Trophoblast cell (in vitro differentiated cells and primary cell): ENCODE measurements at regions not wholly inside any gene's neighbourhood (a gene's known extent, or its start where the extent isn't known, plus 50 kb on each side); places are given as distances from the start of the nearest gene placed in this dataset.

Experiments
- DNase-seq, 2 donors: peaks; one replicate each; pipeline ENCODE4 v3.0.0-alpha.2; 2016
- H2AFZ ChIP-seq: 2 replicates; pipeline ENCODE4 v1.6.1; 2013; ENCODE audit warnings: low read length, moderate library complexity, mild to moderate bottlenecking; ENCODE audit not compliant: insufficient read depth, poor library complexity
- H2AK5ac ChIP-seq: 2 replicates; pipeline ENCODE4 v1.6.1; 2013; ENCODE audit warnings: mild to moderate bottlenecking, low read length
- H2BK120ac ChIP-seq: 2 replicates; pipeline ENCODE4 v1.6.1; 2013; ENCODE audit warnings: low read length, mild to moderate bottlenecking, moderate library complexity; ENCODE audit not compliant: insufficient read depth, poor library complexity
- H2BK12ac ChIP-seq: 2 replicates; pipeline ENCODE4 v1.6.1; 2013; ENCODE audit warnings: mild to moderate bottlenecking, low read length, moderate library complexity
- H2BK5ac ChIP-seq: 2 replicates; pipeline ENCODE4 v1.6.1; 2013; ENCODE audit warnings: low read length, low read depth, moderate library complexity, mild to moderate bottlenecking; ENCODE audit not compliant: poor library complexity
- H3K14ac ChIP-seq: 2 replicates; pipeline ENCODE4 v1.6.1; 2013; ENCODE audit warnings: mild to moderate bottlenecking, low read length
- H3K18ac ChIP-seq: 2 replicates; pipeline ENCODE4 v1.6.1; 2013; ENCODE audit warnings: mild to moderate bottlenecking, low read length
- H3K23ac ChIP-seq: 2 replicates; pipeline ENCODE4 v1.6.1; 2013; ENCODE audit warnings: low read length
- H3K27ac ChIP-seq: 2 replicates; pipeline ENCODE4 v1.5.1; 2013; ENCODE audit warnings: low read depth, mild to moderate bottlenecking, inconsistent platforms, low read length, moderate library complexity
- H3K27me3 ChIP-seq: 2 replicates; pipeline ENCODE4 v1.6.1; 2013; ENCODE audit warnings: inconsistent platforms, mild to moderate bottlenecking, low read length, moderate library complexity; ENCODE audit not compliant: insufficient read depth
- H3K36me3 ChIP-seq, 2 experiments: 1 replicate in 1 of 2; 2 replicates in 1 of 2; pipeline ENCODE4 v1.6.1; 2013; ENCODE audit warnings: low read length in 2 of 2, mild to moderate bottlenecking in 2 of 2, moderate library complexity in 1 of 2; ENCODE audit not compliant: insufficient read depth in 2 of 2, control insufficient read depth in 1 of 2
- H3K4ac ChIP-seq: 2 replicates; pipeline ENCODE4 v1.6.1; 2013; ENCODE audit warnings: low read depth, mild to moderate bottlenecking, low read length, moderate library complexity
- H3K4me1 ChIP-seq, 2 experiments: 1 replicate in 1 of 2; 2 replicates in 1 of 2; pipeline ENCODE4 v1.6.1; 2013; ENCODE audit warnings: low read length in 2 of 2, mild to moderate bottlenecking in 2 of 2, moderate library complexity in 1 of 2; ENCODE audit not compliant: insufficient read depth in 2 of 2, control insufficient read depth in 1 of 2
- H3K4me2 ChIP-seq: 2 replicates; pipeline ENCODE4 v1.6.1; 2013; ENCODE audit warnings: inconsistent platforms, mild to moderate bottlenecking, low read length, moderate library complexity
- H3K4me3 ChIP-seq: 2 replicates; pipeline ENCODE4 v1.5.1; 2013; ENCODE audit warnings: mild to moderate bottlenecking, low read depth, low read length, inconsistent platforms
- H3K79me1 ChIP-seq: one replicate; pipeline ENCODE4 v1.6.1; 2013; ENCODE audit warnings: low read length
- H3K79me2 ChIP-seq: 2 replicates; pipeline ENCODE4 v1.6.1; 2013; ENCODE audit warnings: low read length, mild to moderate bottlenecking; ENCODE audit not compliant: control insufficient read depth, insufficient read depth, poor library complexity
- H3K9ac ChIP-seq: 2 replicates; pipeline ENCODE4 v1.6.1; 2013; ENCODE audit warnings: mild to moderate bottlenecking, low read length
- H3K9me3 ChIP-seq: 2 replicates; pipeline ENCODE4 v1.6.1; 2013; ENCODE audit warnings: low read depth, mild to moderate bottlenecking, control low read depth, inconsistent platforms, low read length; ENCODE audit not compliant: insufficient read depth
- H4K12ac ChIP-seq: 2 replicates; pipeline ENCODE4 v1.6.1; 2013; ENCODE audit warnings: low read depth, mild to moderate bottlenecking, low read length, moderate library complexity
- H4K8ac ChIP-seq: 2 replicates; pipeline ENCODE4 v1.6.1; 2013; ENCODE audit warnings: low read depth, mild to moderate bottlenecking, low read length, moderate library complexity
- H4K91ac ChIP-seq: one replicate; pipeline ENCODE4 v1.6.1; 2013; ENCODE audit warnings: low read depth, mild to moderate bottlenecking, low read length, moderate library complexity
- WGBS: extraction: QIAGEN DNeasy Blood & Tissue Kit; methylation state at CpG from one replicate; pipeline ENCODE4 v1.1.7; 2013; ENCODE audit warnings: missing lambda C conversion rate; ENCODE audit not compliant: insufficient read length, insufficient coverage; ENCODE audit errors: extremely low coverage; 5-methylcytosine and 5-hydroxymethylcytosine counted together

DNA sequence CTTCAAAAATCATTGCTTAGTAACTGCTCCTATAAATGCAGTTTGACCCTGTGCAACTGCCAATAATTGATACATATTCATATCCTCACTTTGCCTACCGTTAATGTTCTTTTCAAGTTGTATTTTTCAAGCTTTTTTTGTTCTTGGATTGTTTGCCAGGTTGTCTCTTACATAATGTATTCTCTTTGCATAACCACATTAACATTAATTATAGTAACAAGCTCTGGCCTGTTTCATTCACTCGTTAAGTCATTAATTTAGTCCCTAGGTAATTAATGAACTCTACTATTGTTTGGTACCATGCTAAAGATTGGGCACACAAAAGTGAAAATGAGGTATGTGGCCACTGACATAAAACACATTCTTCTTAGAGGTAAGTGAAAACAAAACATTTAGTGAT lies 1338.8 kb downstream of the NSUN3 start:
- no peak overlapping the region for H2BK120ac ChIP-seq
- no peak overlapping the region for H2AFZ ChIP-seq
- H3K36me3 ChIP-seq: no peaks in the 10 kb centered on the region
- no peak overlapping the region for H2AK5ac ChIP-seq
- H3K4me3 ChIP-seq: no peak overlapping the region
- H2BK12ac ChIP-seq: no peak overlapping the region
- no peak overlapping the region for H3K18ac ChIP-seq
- no peak overlapping the region for H4K12ac ChIP-seq
- H3K4ac ChIP-seq: no peak overlapping the region
- no peak overlapping the region for H3K27ac ChIP-seq
- H3K4me2 ChIP-seq: no peak overlapping the region
- no peak overlapping the region for H4K8ac ChIP-seq
- no peak overlapping the region for H4K91ac ChIP-seq
- WGBS: no CpG with 5 or more reads among the region's 2 CpGs
- H3K23ac ChIP-seq: no peak overlapping the region
- H3K79me2 ChIP-seq: no peaks in the 10 kb centered on the region
- no peak overlapping the region for H2BK5ac ChIP-seq
- no peak overlapping the region for H3K14ac ChIP-seq
- no peak overlapping the region for H3K9ac ChIP-seq
- H3K4me1 ChIP-seq: no peaks in the 10 kb centered on the region
- no peaks in the 10 kb centered on the region for H3K79me1 ChIP-seq
- H3K27me3 ChIP-seq: no peaks in the 10 kb centered on the region
- H3K9me3 ChIP-seq: no peaks in the 10 kb centered on the region
- no peak for DNase-seq

DNA sequence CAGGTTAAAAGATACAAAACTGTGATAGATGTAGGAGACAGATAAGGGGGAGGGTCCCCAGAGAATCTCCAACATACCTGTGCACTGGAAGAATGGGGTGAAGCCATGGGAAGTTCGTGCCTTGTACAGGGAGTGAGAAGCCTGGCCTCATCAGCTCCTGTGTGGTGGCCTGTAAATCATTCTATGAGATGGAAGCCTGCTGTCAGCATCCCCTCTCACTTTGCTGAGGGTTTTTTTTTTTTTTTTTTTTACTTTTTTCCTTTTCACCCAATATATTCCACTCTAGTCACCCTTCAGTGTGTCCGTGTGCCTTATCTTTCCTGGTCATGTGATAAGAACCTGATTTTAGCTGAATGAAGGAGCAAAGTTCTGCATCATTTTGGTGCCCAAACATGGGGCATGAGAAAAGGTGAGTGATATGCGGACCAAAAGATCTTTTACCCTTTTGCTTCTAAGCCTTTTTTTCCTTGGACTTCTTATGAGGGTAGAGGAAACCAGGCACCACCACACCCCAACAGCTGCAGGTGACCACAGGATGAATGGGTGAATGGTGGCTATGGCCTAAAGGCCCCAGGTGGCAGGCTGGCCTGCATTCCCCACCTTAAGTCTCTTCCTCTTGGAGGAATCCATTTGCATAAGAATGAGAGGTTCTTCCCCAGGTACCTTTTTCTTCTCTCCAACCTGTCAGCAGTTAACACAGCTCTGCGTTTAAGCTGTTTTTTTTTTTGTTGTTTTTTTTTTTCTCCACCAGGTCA lies 1345.0 kb downstream of the NSUN3 start:
- WGBS: no CpG with 5 or more reads among the region's 4 CpGs
- no peaks in the 10 kb centered on the region for H3K27me3 ChIP-seq
- no peak overlapping the region for H3K14ac ChIP-seq
- no peak overlapping the region for H2AK5ac ChIP-seq
- H3K4ac ChIP-seq: no peak overlapping the region
- H2BK12ac ChIP-seq: no peak overlapping the region
- peaks cover 2% of the 10 kb centered on the region for H3K79me1 ChIP-seq
- no peak overlapping the region for H4K12ac ChIP-seq
- no peak for DNase-seq
- H3K27ac ChIP-seq: peak overlapping the region; percentile 46
- no peaks in the 10 kb centered on the region for H3K36me3 ChIP-seq
- H4K91ac ChIP-seq: no peak overlapping the region
- H3K4me1 ChIP-seq: peaks cover 0 to 4% of the 10 kb centered on the region in 2 experiments
- H3K4me2 ChIP-seq: no peak overlapping the region
- no peaks in the 10 kb centered on the region for H3K9me3 ChIP-seq
- no peak overlapping the region for H3K4me3 ChIP-seq
- no peak overlapping the region for H4K8ac ChIP-seq
- no peak overlapping the region for H2BK120ac ChIP-seq
- no peaks in the 10 kb centered on the region for H3K79me2 ChIP-seq
- no peak overlapping the region for H3K18ac ChIP-seq
- H2AFZ ChIP-seq: no peak overlapping the region
- H3K23ac ChIP-seq: no peak overlapping the region
- no peak overlapping the region for H3K9ac ChIP-seq
- no peak overlapping the region for H2BK5ac ChIP-seq

DNA sequence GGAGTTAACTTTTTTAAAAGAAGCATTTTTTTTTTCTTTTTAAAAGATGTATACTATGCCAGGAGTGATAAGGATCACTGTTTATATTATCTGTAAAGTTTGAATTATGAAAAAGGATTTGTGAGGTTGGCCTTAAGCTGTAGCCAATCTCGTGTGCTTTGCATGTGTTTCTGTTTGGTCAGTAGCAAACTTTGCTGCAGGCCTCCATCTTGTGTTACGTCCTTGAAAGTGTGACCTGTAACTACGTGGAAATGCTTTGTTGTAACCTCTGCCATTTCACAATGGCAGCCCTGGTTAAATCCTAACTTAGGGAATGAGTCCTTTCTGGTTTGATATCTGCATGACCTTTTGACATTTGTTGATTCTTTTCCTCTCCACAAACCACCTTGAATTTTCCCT lies 1345.6 kb downstream of the NSUN3 start:
- no peak overlapping the region for H4K91ac ChIP-seq
- H3K36me3 ChIP-seq: no peaks in the 10 kb centered on the region
- no peak overlapping the region for H2BK120ac ChIP-seq
- H3K18ac ChIP-seq: no peak overlapping the region
- no peak overlapping the region for H3K23ac ChIP-seq
- H3K79me1 ChIP-seq: peaks cover 2% of the 10 kb centered on the region
- H3K27me3 ChIP-seq: no peaks in the 10 kb centered on the region
- no peak overlapping the region for H2AK5ac ChIP-seq
- no peak overlapping the region for H3K9ac ChIP-seq
- H4K12ac ChIP-seq: no peak overlapping the region
- H3K27ac ChIP-seq: no peak overlapping the region
- no peak overlapping the region for H2BK5ac ChIP-seq
- H2AFZ ChIP-seq: no peak overlapping the region
- no peak for DNase-seq
- H3K4ac ChIP-seq: no peak overlapping the region
- no peak overlapping the region for H2BK12ac ChIP-seq
- H3K9me3 ChIP-seq: no peaks in the 10 kb centered on the region
- no CpG with 5 or more reads among the region's 3 CpGs for WGBS
- no peak overlapping the region for H3K14ac ChIP-seq
- no peaks in the 10 kb centered on the region for H3K79me2 ChIP-seq
- no peak overlapping the region for H4K8ac ChIP-seq
- no peak overlapping the region for H3K4me3 ChIP-seq
- no peak overlapping the region for H3K4me2 ChIP-seq
- peaks cover 0 to 4% of the 10 kb centered on the region in 2 experiments for H3K4me1 ChIP-seq

DNA sequence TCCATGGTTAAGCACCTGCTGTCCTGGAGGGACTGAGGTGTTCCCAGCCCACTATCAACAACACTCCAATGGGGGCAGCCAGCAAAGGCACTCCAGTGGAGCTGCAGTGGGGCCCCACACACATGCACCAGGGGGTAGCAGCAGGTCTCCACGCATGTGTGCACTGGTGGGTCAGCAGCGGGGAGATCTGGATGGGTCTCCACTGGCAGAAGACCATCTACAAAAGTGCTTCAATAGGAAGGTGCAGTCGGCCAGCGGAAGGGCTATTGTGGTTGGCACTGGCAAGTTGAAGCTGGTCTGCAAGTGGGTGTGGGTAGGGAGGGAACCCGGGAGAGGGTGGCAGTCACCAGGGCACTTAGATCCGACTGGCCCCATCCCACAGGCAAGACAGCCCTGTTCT lies 1355.4 kb downstream of the NSUN3 start:
- H4K91ac ChIP-seq: no peak overlapping the region
- H3K27me3 ChIP-seq: no peaks in the 10 kb centered on the region
- no peak overlapping the region for H3K14ac ChIP-seq
- no peak overlapping the region for H2AK5ac ChIP-seq
- H3K9ac ChIP-seq: no peak overlapping the region
- H2BK5ac ChIP-seq: no peak overlapping the region
- H3K4ac ChIP-seq: no peak overlapping the region
- no peak overlapping the region for H3K4me2 ChIP-seq
- no peaks in the 10 kb centered on the region for H3K79me1 ChIP-seq
- H3K36me3 ChIP-seq: no peaks in the 10 kb centered on the region
- H3K4me1 ChIP-seq: no peaks in the 10 kb centered on the region
- H2BK120ac ChIP-seq: no peak overlapping the region
- H4K8ac ChIP-seq: no peak overlapping the region
- no peak overlapping the region for H2BK12ac ChIP-seq
- no peaks in the 10 kb centered on the region for H3K79me2 ChIP-seq
- no peak overlapping the region for H3K27ac ChIP-seq
- no peak overlapping the region for H4K12ac ChIP-seq
- no peak overlapping the region for H3K4me3 ChIP-seq
- no peak overlapping the region for H3K18ac ChIP-seq
- WGBS: no CpG with 5 or more reads among the region's 6 CpGs
- DNase-seq: no peak
- H3K23ac ChIP-seq: no peak overlapping the region
- H3K9me3 ChIP-seq: no peaks in the 10 kb centered on the region
- H2AFZ ChIP-seq: no peak overlapping the region
